Coronary artery (tissue), 2 donors: ENCODE measurements at regions not wholly inside any gene's neighbourhood (a gene's known extent, or its start where the extent isn't known, plus 50 kb on each side); places are given as distances from the start of the nearest gene placed in this dataset.

Source experiments
- DNase-seq: peaks from one replicate; pipeline ENCODE4 v3.0.0-alpha.2; 2017; ENCODE audit warnings: low spot score
- H3K27ac ChIP-seq, 2 donors: fragments of 200-600 bp; sonication (generic); one replicate each; pipeline ENCODE4 v1.5.1; 2016 to 2019
- H3K4me3 ChIP-seq: fragments of 200-600 bp; sonication (generic); 2 replicates; pipeline ENCODE4 v1.5.1; 2016; ENCODE audit warnings: mild to moderate bottlenecking, moderate library complexity
- TF ChIP-seq, protein P1 (sequence below): fragments of 200-600 bp; sonication (generic); IDR thresholded peaks from one replicate; pipeline ENCODE4 v1.5.1; 2019; ENCODE audit warnings: antibody characterized with exemption

DNA sequence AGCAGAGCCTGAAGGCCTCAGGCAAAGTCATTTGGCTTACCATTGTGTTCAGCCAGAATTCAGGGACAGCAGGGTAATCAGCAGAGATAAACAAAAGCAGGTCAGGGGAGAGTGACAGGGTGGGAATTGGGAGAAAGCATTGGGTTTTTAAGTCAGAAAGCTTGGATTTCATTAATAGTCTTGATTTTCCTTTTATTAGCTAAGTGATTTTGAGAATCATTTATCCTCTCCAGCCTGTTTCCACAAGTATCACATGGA, 410.1 kb downstream of the HNRNPD start:
- DNase-seq, result no peak
- Histone ChIP-seq H3K4me3 (no peak overlapping the region), H3K27ac (no peak overlapping the region)
- TF ChIP-seq, protein P1, sequence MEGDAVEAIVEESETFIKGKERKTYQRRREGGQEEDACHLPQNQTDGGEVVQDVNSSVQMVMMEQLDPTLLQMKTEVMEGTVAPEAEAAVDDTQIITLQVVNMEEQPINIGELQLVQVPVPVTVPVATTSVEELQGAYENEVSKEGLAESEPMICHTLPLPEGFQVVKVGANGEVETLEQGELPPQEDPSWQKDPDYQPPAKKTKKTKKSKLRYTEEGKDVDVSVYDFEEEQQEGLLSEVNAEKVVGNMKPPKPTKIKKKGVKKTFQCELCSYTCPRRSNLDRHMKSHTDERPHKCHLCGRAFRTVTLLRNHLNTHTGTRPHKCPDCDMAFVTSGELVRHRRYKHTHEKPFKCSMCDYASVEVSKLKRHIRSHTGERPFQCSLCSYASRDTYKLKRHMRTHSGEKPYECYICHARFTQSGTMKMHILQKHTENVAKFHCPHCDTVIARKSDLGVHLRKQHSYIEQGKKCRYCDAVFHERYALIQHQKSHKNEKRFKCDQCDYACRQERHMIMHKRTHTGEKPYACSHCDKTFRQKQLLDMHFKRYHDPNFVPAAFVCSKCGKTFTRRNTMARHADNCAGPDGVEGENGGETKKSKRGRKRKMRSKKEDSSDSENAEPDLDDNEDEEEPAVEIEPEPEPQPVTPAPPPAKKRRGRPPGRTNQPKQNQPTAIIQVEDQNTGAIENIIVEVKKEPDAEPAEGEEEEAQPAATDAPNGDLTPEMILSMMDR, result no peak

DNA sequence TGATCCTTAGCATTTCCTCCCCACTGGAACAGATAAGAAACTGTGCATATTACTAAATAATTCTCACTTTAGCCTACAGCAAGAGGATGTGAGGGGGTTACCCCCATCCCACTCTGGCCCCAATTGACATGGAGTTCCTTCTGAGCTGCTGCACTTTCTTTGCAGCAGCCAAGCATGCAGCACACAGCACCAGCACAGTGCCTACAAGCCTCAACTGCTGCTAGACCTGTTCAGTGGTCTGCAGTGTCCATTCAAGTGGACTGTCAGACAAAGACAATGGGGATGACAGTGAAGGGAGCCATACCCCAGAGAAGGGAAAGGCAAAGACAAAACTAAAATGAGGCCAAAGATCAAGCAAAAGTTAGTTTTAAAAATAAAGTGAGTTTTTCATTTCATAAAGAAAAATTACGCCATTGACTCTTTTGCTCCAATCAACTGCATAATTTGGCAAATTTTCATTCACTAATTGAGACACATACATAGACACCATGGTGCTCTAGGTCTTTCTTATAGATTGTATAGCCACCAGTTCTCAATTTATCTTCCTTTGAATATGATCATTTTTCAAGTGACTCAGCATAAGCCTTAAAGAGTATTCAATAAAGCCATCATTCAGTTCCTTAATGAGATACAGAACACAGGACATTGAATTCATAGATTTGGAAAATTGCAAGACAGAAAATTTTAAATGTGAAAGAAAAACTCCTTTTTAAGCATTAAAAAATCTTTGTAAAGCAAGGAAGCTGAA, 410.6 kb downstream of the HNRNPD start:
- TF ChIP-seq, protein P1, result no peak
- H3K27ac ChIP-seq, result no peak overlapping the region
- DNase-seq, result no peak
- no peak overlapping the region for H3K4me3 ChIP-seq

DNA sequence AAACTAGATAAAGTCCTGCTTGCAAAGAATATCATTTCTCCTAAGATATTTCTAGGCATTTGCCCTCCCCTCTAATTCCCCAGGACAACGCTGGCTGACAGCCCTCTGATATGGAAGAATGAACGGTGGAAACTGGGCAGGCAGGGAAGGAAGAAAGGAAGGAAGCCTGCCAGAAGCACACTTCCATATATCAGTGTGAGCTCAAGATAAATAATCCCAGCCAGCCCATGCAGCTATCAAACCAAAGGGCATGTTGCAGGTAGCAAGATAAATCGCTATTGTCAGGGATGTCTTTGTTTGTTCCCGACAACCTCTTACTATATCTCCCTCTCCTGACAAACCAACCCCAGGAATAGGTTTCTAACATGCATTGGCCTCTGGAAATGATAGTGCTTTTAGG, 412.8 kb downstream of the HNRNPD start:
- Histone ChIP-seq H3K4me3 (no peak overlapping the region), H3K27ac (no peak overlapping the region)
- TF ChIP-seq, protein P1, result no peak
- no peak for DNase-seq

DNA sequence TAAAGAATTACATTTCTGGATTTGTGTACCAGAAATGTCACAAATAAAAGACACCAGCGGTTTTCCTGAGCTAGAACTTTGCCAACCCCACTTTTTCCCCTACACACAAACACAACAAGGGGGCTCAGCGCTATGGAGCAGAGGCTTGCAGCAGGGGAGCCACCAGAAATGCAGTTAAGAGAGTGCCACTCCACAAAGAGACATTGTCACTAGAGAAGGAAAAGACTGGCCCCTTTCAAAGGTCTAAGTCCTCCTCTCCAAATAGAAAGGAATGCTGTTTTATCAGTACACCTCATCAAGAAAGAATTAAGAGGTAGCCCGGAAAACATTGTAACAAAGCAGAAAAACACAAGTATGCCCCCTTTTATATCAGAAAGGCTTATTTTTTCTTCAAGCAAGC, 419.5 kb downstream of the HNRNPD start:
- H3K4me3 ChIP-seq, result no peak overlapping the region
- TF ChIP-seq, protein P1, result no peak
- no peak for DNase-seq
- H3K27ac ChIP-seq, result no peak overlapping the region

DNA sequence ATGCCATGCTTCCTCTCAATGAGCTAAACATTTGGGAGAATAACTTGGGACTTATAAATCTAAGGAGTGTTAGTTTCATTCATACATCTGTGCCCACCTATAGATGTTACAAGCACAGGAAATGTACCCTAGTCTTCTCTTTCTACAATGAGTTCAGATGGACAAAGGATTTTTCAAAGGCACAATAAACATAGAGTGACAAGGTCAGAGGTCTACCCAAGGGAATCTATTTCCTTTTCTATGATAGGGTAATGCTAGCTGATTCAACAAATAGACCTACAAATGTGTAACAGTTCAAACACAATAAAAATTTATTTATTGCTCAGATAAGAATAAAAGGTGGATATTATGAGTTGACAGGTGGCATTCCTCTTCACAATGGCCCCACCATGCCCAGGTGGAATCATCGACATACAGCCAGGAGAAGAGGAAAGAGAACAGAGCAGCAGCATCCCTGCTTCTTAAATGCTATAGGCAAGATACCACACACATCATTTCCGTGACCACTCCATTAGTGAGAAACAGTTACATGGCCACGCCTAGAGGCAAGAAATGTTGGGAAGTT, 421.8 kb downstream of the HNRNPD start:
- DNase-seq, result no peak
- no peak overlapping the region for H3K27ac ChIP-seq
- H3K4me3 ChIP-seq, result no peak overlapping the region
- TF ChIP-seq, protein P1, result no peak

DNA sequence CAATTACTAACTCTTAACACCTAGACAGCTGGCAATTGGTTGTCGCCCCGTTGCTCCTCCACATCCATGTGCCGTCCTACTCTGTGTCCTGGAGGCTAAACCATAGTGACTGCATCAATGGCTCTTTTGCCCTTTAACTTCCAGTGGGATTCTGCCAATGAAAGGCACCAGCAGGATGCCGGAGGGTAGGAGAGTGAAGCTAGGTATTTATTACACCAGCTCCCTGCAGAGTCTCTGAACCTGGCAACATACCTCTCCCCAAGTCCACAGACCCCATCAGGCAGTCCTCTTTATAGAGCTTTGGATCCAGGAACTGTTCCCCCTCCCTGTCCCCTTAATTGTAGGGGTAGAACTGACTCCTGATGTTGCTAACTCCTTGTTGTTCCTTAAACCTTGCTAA, 426.8 kb downstream of the HNRNPD start:
- Histone ChIP-seq H3K4me3 (no peak overlapping the region), H3K27ac (no peak overlapping the region)
- DNase-seq, result no peak
- TF ChIP-seq, protein P1, result no peak

DNA sequence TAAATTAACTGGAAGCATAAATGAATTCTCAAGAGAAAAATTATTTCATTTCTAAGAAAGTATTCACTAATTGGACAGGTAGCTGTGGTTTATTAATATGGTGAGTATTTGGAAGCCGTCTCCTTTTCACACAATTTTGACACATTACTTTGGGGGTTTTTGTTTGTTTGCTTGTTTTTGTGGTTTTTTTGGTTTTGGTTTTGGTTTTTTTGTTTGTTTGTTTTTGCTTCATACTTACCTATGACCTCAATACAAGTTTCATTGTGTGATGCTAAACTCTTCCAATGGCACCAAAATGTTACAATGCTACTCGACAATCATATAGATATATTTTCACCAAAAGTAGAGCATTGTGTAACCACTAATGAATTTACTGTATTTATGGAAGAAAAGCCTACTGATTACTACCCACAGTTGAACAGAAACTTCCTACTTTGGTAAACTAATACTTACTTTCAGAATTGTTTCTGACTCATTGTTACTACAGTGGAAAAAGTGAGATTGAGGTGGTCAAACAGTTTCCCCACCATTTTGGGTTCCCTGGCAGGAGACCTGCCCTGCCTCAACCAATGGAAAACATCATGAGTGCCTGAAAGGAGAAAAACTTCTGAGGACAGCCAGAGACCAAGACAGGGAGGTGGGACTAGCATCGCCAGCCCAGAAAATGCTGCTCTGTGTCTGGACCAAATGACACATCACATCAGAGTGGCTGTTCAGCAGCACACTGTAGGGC, 443.1 kb downstream of the HNRNPD start:
- Histone ChIP-seq H3K4me3 (no peak overlapping the region), H3K27ac (no peak overlapping the region)
- TF ChIP-seq, protein P1, result no peak
- no peak for DNase-seq
